A673 (cell line): ENCODE measurements at regions not wholly inside any gene's neighbourhood (a gene's known extent, or its start where the extent isn't known, plus 50 kb on each side); places are given as distances from the start of the nearest gene placed in this dataset.

Experiments
- BruUV-seq: library from RNA; stranded (reverse); fragments of 400-500 nt; replicated peaks from 2 replicates; lab custom pipeline; 2021; lab: Mats Ljungman, UMichigan
- CTCF ChIA-PET: fragments of 300-600 bp; sonication (Branson Sonifier 250); formaldehyde crosslinking; loops from one replicate; lab custom pipeline; 2022; ENCODE audit warnings: antibody characterized with exemption; lab: Charles Lee
- POLR2A ChIA-PET: fragments of 300-600 bp; sonication (Branson Sonifier 250); formaldehyde crosslinking; loops from one replicate; lab custom pipeline; 2022; ENCODE audit warnings: antibody characterized with exemption; ENCODE audit not compliant: low non-redundant PET; lab: Charles Lee
- DNase-seq: peaks from one replicate; pipeline ENCODE4 v3.0.0-alpha.2; 2015; ENCODE audit warnings: low spot score
- H3K27ac ChIP-seq: fragments of 200-600 bp; sonication (generic); 2 replicates; pipeline ENCODE4 v1.5.1; 2016; ENCODE audit warnings: mixed run types, low read depth, mild to moderate bottlenecking, mixed read lengths, antibody characterized with exemption, low read length; ENCODE audit not compliant: poor library complexity, severe bottlenecking
- H3K27me3 ChIP-seq: fragments of 200-600 bp; sonication (generic); replicated peaks from 2 replicates; pipeline ENCODE4 v1.6.1; 2017; ENCODE audit warnings: mixed run types, low read depth, mild to moderate bottlenecking, mixed read lengths, antibody characterized with exemption, low read length; ENCODE audit not compliant: insufficient read depth, poor library complexity
- H3K36me3 ChIP-seq: fragments of 200-600 bp; sonication (generic); 2 replicates; pipeline ENCODE4 v1.6.1; 2016; ENCODE audit warnings: mixed run types, mild to moderate bottlenecking, mixed read lengths, antibody characterized with exemption, low read length; ENCODE audit not compliant: insufficient read depth, poor library complexity, severe bottlenecking
- H3K4me1 ChIP-seq: fragments of 200-600 bp; sonication (generic); 2 replicates; pipeline ENCODE4 v1.6.1; 2017; ENCODE audit warnings: mixed run types, mild to moderate bottlenecking, mixed read lengths, antibody characterized with exemption, low read length; ENCODE audit not compliant: insufficient read depth, poor library complexity, severe bottlenecking
- H3K4me3 ChIP-seq: fragments of 200-600 bp; sonication (generic); 2 replicates; pipeline ENCODE4 v1.5.1; 2016; ENCODE audit warnings: low read depth, mixed run types, mild to moderate bottlenecking, mixed read lengths, low read length; ENCODE audit not compliant: poor library complexity, severe bottlenecking
- H3K9me3 ChIP-seq: fragments of 200-600 bp; sonication (generic); 2 replicates; pipeline ENCODE4 v1.6.1; 2016; ENCODE audit warnings: mixed run types, low read depth, mild to moderate bottlenecking, mixed read lengths, antibody characterized with exemption, low read length; ENCODE audit not compliant: poor library complexity, severe bottlenecking
- EZH2 ChIP-seq: fragments of 200-600 bp; sonication (generic); IDR thresholded peaks from 2 replicates; pipeline ENCODE4 v1.6.1; 2017; ENCODE audit warnings: borderline replicate concordance, low read depth, mild to moderate bottlenecking, mixed read lengths, antibody characterized with exemption, low read length; ENCODE audit not compliant: poor library complexity, severe bottlenecking
- intact Hi-C: fragments of 100-400 bp; cut with micrococcal nuclease; formaldehyde crosslinking; loops from one replicate; pipeline ENCODE4 v1.10.0; 2022; ENCODE audit not compliant: unreplicated experiment
- TF ChIP-seq, protein P1 (sequence below): fragments of 300-800, 200-600 bp; sonication (generic); conservative IDR thresholded peaks from 2 replicates; pipeline ENCODE4 v1.5.1; 2017; ENCODE audit warnings: low read depth, mild to moderate bottlenecking, antibody characterized with exemption, low read length, moderate library complexity, mixed read lengths

DNA sequence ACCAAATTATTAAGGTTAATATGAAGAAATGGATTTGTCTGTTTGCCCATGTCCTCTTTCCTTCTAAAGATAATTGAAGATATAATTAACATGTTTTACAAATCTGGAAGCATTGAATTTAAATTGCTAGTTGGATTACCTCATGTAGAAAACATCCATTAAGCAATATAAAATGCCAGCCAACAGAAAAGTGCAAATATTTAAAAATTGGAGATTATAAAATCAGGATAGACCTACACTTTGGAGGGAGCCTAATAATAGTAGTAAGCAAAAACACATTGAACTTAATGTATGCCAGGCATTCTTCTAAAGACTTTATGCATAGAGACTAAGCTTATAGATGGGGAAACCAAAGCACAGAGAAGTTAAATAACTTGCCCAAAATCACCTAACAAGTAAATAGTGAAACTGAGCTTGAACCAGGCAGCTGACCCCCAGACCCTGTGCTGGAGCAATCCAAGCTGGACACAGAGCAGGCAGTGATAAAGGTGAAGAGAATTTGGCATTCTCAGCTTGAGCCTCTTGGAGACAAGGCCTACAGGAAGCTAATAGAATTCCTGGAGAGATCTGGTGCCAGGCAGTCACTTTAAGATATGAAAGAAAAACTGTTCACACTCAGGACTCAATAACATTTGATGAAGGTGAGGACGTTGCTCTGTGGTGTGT, 119.8 kb downstream of the ASCL1 start:
- Histone ChIP-seq H3K4me3 (no peak overlapping the region), H3K36me3 (no peaks in the 10 kb centered on the region), H3K4me1 (no peaks in the 10 kb centered on the region), H3K9me3 (no peaks in the 10 kb centered on the region), H3K27me3 (no peaks in the 10 kb centered on the region), H3K27ac (no peak overlapping the region)
- TF ChIP-seq, protein P1, sequence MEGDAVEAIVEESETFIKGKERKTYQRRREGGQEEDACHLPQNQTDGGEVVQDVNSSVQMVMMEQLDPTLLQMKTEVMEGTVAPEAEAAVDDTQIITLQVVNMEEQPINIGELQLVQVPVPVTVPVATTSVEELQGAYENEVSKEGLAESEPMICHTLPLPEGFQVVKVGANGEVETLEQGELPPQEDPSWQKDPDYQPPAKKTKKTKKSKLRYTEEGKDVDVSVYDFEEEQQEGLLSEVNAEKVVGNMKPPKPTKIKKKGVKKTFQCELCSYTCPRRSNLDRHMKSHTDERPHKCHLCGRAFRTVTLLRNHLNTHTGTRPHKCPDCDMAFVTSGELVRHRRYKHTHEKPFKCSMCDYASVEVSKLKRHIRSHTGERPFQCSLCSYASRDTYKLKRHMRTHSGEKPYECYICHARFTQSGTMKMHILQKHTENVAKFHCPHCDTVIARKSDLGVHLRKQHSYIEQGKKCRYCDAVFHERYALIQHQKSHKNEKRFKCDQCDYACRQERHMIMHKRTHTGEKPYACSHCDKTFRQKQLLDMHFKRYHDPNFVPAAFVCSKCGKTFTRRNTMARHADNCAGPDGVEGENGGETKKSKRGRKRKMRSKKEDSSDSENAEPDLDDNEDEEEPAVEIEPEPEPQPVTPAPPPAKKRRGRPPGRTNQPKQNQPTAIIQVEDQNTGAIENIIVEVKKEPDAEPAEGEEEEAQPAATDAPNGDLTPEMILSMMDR = no peak
- no peak for TF ChIP-seq EZH2
- DNase-seq = no peak
- intact Hi-C loops = no loop called here
- ChIA-PET POLR2A (no interaction called here), CTCF (no interaction called here)
- no TSS peak for BruUV-seq

DNA sequence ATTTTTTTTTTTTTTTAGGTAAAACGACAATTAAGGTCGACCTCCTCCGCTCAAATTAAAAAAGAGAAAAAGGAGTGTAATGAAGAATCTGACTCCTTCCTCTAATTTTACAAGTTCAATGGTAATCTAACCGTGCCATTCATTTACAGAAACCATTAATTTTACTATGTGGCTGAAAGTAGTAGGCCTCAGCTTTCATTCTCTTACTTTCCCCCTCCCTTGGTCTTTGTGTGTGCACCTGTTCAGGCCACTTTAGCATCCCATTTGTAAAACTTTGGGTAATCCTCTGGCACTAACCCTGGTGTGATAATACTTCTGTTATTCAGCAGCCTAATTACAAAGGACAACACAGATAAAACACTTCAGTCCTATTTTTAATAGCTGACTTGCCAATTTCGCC, 128.1 kb downstream of the ASCL1 start:
- no peak overlapping the region for H3K4me3 ChIP-seq
- ChIA-PET CTCF (no interaction called here), POLR2A (no interaction called here)
- H3K36me3 ChIP-seq = no peaks in the 10 kb centered on the region
- no peaks in the 10 kb centered on the region for H3K9me3 ChIP-seq
- intact Hi-C loops = no loop called here
- H3K4me1 ChIP-seq = no peaks in the 10 kb centered on the region
- no peak for DNase-seq
- no peak for TF ChIP-seq EZH2
- TF ChIP-seq, protein P1 = no peak
- H3K27me3 ChIP-seq = peaks cover 6% of the 10 kb centered on the region
- BruUV-seq = no TSS peak
- H3K27ac ChIP-seq = no peak overlapping the region

DNA sequence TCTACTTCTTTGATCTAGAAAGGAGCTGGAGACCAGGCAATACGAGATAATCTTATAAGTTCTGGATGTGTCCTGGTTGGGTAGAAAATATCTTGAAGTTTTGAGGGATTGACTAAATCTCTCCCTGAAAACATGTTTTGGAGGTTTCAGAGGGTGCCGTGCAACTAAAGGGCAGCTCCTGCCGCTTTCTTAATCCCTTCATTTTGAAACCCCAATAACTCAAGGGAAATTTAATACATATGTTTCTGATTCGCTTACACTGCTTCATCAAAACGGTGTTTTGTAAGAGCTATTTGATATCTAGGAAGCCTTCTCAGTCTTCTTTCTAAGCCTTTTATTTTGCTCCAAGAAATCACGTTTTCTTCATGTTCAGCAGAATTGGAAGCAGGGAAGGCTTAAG, 129.0 kb downstream of the ASCL1 start:
- Histone ChIP-seq H3K27me3 (peaks cover 7% of the 10 kb centered on the region), H3K9me3 (no peaks in the 10 kb centered on the region), H3K27ac (no peak overlapping the region), H3K4me1 (no peaks in the 10 kb centered on the region), H3K4me3 (no peak overlapping the region), H3K36me3 (no peaks in the 10 kb centered on the region)
- no peak for DNase-seq
- POLR2A ChIA-PET = no interaction called here
- BruUV-seq = no TSS peak
- CTCF ChIA-PET = no interaction called here
- intact Hi-C loops = no loop called here
- TF ChIP-seq EZH2 = no peak
- TF ChIP-seq, protein P1 = no peak
